ENCODE measurements at regions not wholly inside any gene's neighbourhood (a gene's known extent, or its start where the extent isn't known, plus 50 kb on each side); places are given as distances from the start of the nearest gene placed in this dataset.

- no peak for TF ChIP-seq CTCF (IDR thresholded peaks at IDR 0.05; ENCODE audit: insufficient read depth, low read length, poor library complexity, severe bottlenecking)
- TF ChIP-seq EZH2phosphoT487 (conservative IDR thresholded peaks at IDR 0.05; ENCODE audit: low read length) = no peak
Measured at GRCh38 chr1:238624776-238625175, 734.1 kb upstream of the ZP4 start.
